Gastrocnemius medialis (tissue), 4 donors: ENCODE measurements at regions not wholly inside any gene's neighbourhood (a gene's known extent, or its start where the extent isn't known, plus 50 kb on each side); places are given as distances from the start of the nearest gene placed in this dataset.

Experiments
- CTCF ChIP-seq, 5 experiments: fragments of 450-650 bp in 3 of 5; fragments of 200-600 bp in 2 of 5; sonication (generic) in 2 of 5; IDR thresholded peaks in 4 of 5; conservative IDR thresholded peaks in 1 of 5; 1 replicate in 4 of 5; 2 replicates in 1 of 5; pipeline ENCODE4 v1.5.1; 2016 to 2019; ENCODE audit warnings: antibody characterized with exemption in 5 of 5, mild to moderate bottlenecking in 3 of 5, moderate library complexity in 3 of 5
- POLR2A ChIP-seq, 2 donors: fragments of 450-650 bp; IDR thresholded peaks; one replicate each; pipeline ENCODE4 v1.6.1; 2017; ENCODE audit warnings: antibody characterized with exemption in 2 of 2, mild to moderate bottlenecking in 2 of 2, moderate library complexity in 2 of 2

DNA sequence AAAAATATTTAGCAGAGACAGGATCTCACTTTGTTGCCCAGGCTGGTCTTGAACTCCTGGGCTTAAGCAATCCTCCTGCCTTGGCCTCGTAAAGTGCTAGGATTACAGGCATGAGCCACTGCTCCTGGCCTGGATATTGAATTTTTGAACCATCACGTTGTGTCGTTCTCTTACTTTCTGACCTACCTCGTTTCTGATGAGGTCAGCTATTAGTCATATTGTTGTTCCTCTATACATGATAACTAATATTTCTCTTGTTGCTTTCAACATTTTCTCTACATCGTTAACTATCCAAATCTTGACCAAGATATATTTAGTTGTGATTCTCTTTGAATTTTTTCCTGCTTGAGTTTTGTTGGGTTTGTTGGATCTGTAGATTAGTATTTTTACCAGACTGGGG, 541.3 kb upstream of the SOX11 start:
- no peak for TF ChIP-seq CTCF (IDR thresholded peaks at IDR 0.05 in 4 of 5, conservative IDR thresholded peaks at IDR 0.05 in 1 of 5)
- no peak for TF ChIP-seq POLR2A (IDR thresholded peaks at IDR 0.05)
